Heart right ventricle (tissue), 16 donors: ENCODE measurements at regions not wholly inside any gene's neighbourhood (a gene's known extent, or its start where the extent isn't known, plus 50 kb on each side); places are given as distances from the start of the nearest gene placed in this dataset.
"Not testable (repeated sequence)": the region's sequence is repeated elsewhere in the genome, so short reads cannot be mapped to it uniquely, and the experiment has no call there.

Experiments
- ATAC-seq, 8 donors: fragments of 200-7000 bp; cut with Tn5 transposase; one replicate each; pipeline ENCODE4 v1.9.1; 2020; ENCODE audit warnings: mild to moderate bottlenecking in 8 of 8, moderate library complexity in 8 of 8, moderate number of reproducible peaks in 1 of 8
- DNase-seq, 2 donors: peaks; one replicate each; pipeline ENCODE4 v3.0.0-alpha.2; 2020
- H3K27ac ChIP-seq, 10 donors: fragments of 200-600 bp; sonication (generic) in 2 of 10; one replicate each; pipeline versions ENCODE4 v1.5.0 to v1.8.0; 2020 to 2022; ENCODE audit warnings: mild to moderate bottlenecking in 3 of 10
- H3K27me3 ChIP-seq, 7 donors: fragments of 200-600 bp; one replicate each; pipeline ENCODE4 v1.8.0; 2021 to 2022; ENCODE audit warnings: mild to moderate bottlenecking in 2 of 7
- H3K36me3 ChIP-seq, 9 donors: fragments of 200-600 bp; sonication (generic) in 1 of 9; one replicate each; pipeline versions ENCODE4 v1.5.0 to v1.8.0; 2020 to 2022; ENCODE audit warnings: mild to moderate bottlenecking in 2 of 9
- H3K4me1 ChIP-seq, 9 donors: fragments of 200-600 bp; sonication (generic) in 1 of 9; one replicate each; pipeline versions ENCODE4 v1.5.0 to v1.8.0; 2020 to 2022; ENCODE audit warnings: mild to moderate bottlenecking in 4 of 9
- H3K4me3 ChIP-seq, 10 donors: fragments of 200-600 bp; sonication (generic) in 2 of 10; one replicate each; pipeline versions ENCODE4 v1.5.0 to v1.8.0; 2020 to 2022; ENCODE audit warnings: mild to moderate bottlenecking in 7 of 10, moderate library complexity in 2 of 10
- H3K9me3 ChIP-seq, 11 donors: fragments of 200-600 bp in 10 of 11; sonication (generic) in 2 of 11; one replicate each; pipeline versions ENCODE4 v1.5.0 to v1.8.0; 2013 to 2022; ENCODE audit warnings: mild to moderate bottlenecking in 2 of 11, control low read depth in 1 of 11, moderate library complexity in 1 of 11
- WGBS, 2 donors: extraction: QIAGEN DNeasy Blood & Tissue Kit; methylation state at CpG; one replicate each; pipeline ENCODE4 v1.1.7; 2013; ENCODE audit warnings: inconsistent platforms in 1 of 2; 5-methylcytosine and 5-hydroxymethylcytosine counted together
- intact Hi-C, 10 donors: fragments of 100-400 bp; cut with DNase I; formaldehyde crosslinking; loops; one replicate each; pipeline versions ENCODE4 v1.11.1 to v1.14.2; 2022
- TF ChIP-seq, protein P1 (sequence below), 9 donors: fragments of 200-600 bp; sonication (generic) in 2 of 9; IDR thresholded peaks; one replicate each; pipeline versions ENCODE4 v1.5.0 to v1.8.0; 2021 to 2022; ENCODE audit warnings: antibody characterized with exemption in 9 of 9, mild to moderate bottlenecking in 5 of 9, moderate library complexity in 1 of 9
- donor health status: Arrhythmogenic right ventricular cardiomyopathy.
- donor health status: ischemic (EF 13 %, LVEDD 7.1; RV severe dilation, severe dysfunction).
- donor health status: healthy with polysubstance abuse.
- donor health status: DM: no; HTN: yes; CAD: no.
- donor health status: DM: no; HTN: no; CAD: no.
- donor health status: ischemic (EF 25% LVEDD 6.9; RV normal size, moderate dysfunction).
- donor health status: ischemic (EF 25% LVEDD 5.7; RV mildly dilated, moderate dysfunction).
- donor health status: healthy.
- donor health status: DM: yes; HTN: yes; CAD: no.
- donor health status: Ischemic cardiomyopathy.
- donor health status: ischemic (EF 35%, LVEDD 5.7; RV mildly dilated, moderate dysfunction).
- donor health status: nonischemic (EF 11% LVEDD 7.7; RV severe dilation, severe dysfunction).
- donor health status: DM: yes; HTN: yes; CAD: no.
- donor health status: PGD.
- donor health status: ischemic (EF 29% LVEDD 5.4; RV normal size, mild dysfunction).
- donor health status: nonischemic (EF 23%, LVEDD 6.1; RV moderate dilation, normal function).

DNA sequence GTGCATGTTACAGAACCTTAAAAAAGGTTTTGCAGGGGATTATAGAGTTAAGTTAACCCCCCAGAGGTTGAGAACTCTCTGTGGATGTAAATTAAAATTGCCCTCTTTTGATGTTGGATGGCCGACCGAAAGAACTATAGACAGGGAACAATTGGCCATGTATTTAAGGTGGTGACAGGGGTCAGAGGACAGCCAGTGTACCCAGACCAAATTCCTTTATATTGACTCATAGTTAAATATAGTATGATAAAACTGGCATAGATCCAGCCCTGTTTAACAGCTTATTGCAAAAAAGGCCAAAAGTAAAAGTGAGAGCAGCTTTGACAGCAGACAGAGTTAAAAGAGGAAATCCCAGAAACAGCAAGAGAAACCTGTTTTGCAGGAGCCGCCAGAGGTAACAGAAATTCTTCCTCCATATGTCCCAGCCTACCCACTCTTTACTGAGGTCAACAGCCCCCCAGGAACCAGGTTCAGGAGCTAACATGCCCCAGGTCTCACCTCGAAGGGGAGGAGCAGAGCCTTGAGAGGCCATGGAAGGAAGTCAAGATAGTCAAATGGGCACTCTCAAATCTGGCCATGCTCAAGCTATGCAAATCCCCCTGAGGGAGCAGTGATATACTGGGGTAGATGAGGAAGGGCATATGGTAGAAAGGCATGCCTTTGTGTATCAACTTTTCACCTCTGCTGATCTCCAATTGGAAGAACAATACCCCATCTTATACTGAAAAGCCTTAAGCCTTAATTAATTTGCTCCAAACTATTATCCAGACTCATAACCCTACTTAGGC, 156.4 kb upstream of the COX7C start:
- Histone ChIP-seq H3K4me1 (peaks cover 0 to 6% (median 0%) of the 10 kb centered on the region in 9 donors), H3K9me3 (peaks cover 0 to 54% (median 15%) of the 10 kb centered on the region in 11 donors), H3K4me3 (no peak overlapping the region), H3K27ac (no peak overlapping the region), H3K36me3 (no peaks in the 10 kb centered on the region), H3K27me3 (no peaks in the 10 kb centered on the region)
- DNase-seq (no peak), ATAC-seq (no peak)
- WGBS, 2 donors = 26 to 28% methylated on average over 4 of the region's 4 CpGs
- TF ChIP-seq, protein P1, sequence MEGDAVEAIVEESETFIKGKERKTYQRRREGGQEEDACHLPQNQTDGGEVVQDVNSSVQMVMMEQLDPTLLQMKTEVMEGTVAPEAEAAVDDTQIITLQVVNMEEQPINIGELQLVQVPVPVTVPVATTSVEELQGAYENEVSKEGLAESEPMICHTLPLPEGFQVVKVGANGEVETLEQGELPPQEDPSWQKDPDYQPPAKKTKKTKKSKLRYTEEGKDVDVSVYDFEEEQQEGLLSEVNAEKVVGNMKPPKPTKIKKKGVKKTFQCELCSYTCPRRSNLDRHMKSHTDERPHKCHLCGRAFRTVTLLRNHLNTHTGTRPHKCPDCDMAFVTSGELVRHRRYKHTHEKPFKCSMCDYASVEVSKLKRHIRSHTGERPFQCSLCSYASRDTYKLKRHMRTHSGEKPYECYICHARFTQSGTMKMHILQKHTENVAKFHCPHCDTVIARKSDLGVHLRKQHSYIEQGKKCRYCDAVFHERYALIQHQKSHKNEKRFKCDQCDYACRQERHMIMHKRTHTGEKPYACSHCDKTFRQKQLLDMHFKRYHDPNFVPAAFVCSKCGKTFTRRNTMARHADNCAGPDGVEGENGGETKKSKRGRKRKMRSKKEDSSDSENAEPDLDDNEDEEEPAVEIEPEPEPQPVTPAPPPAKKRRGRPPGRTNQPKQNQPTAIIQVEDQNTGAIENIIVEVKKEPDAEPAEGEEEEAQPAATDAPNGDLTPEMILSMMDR (IDR thresholded peaks at IDR 0.05) = no peak
- intact Hi-C loops = no loop called here

- 67 to 71% methylated on average over 2 of the region's 2 CpGs for WGBS, 2 donors
- no peak overlapping the region for H3K27ac ChIP-seq
- DNase-seq = no peak
- intact Hi-C loops = no loop called here
- H3K36me3 ChIP-seq = no peaks in the 10 kb centered on the region
- H3K4me3 ChIP-seq = no peak overlapping the region
- peaks cover 0 to 52% (median 15%) of the 10 kb centered on the region in 11 donors for H3K9me3 ChIP-seq
- no peak for ATAC-seq
- H3K4me1 ChIP-seq = peaks cover 0 to 6% (median 0%) of the 10 kb centered on the region in 9 donors
- TF ChIP-seq, protein P1 (IDR thresholded peaks at IDR 0.05) = no peak
- no peaks in the 10 kb centered on the region for H3K27me3 ChIP-seq
These were observed 154.4 kb upstream of the COX7C start for GRCh38 chr5:86463339-86463738.

GRCh38 chr5:86465052-86465838, 152.5 kb upstream of the COX7C start:
- TF ChIP-seq, protein P1 (IDR thresholded peaks at IDR 0.05) = no peak
- Histone ChIP-seq H3K4me1 (peaks cover 0 to 6% (median 0%) of the 10 kb centered on the region in 9 donors), H3K36me3 (no peaks in the 10 kb centered on the region), H3K4me3 (no peak overlapping the region), H3K9me3 (peaks cover 0 to 52% (median 15%) of the 10 kb centered on the region in 11 donors), H3K27me3 (no peaks in the 10 kb centered on the region), H3K27ac (no peak overlapping the region)
- no peak for DNase-seq
- intact Hi-C loops = no loop called here
- WGBS, 2 donors = 67 to 82% methylated on average over 6 of the region's 6 CpGs
- no peak for ATAC-seq

DNA sequence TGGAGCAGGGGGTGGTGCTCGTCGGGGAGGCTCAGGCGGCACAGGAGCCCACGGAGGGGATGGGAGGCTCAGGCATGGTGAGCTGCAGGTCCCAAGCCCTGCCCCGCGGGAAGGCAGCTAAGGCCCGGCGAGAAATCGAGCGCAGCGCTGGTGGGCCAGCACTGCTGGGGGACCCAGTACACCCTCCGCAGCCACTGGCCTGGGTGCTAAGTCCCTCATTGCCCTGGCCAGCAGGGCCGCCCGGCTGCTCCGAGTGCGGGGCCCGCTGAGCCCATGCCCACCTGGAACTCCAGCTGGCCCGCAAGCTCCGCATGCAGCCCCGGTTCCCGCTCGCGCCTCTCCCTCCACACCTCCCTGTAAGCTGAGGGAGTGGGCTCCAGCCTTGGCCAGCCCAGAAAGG, 151.0 kb upstream of the COX7C start:
- intact Hi-C loops, DNase-seq, H3K4me3 ChIP-seq, H3K4me1 ChIP-seq, H3K27me3 ChIP-seq, ATAC-seq, H3K27ac ChIP-seq, H3K36me3 ChIP-seq: not testable (repeated sequence)
- WGBS, 2 donors = 92 to 94% methylated on average over 15 to 23 of the region's 23 CpGs
- peaks cover 0 to 46% (median 15%) of the 10 kb centered on the region in 11 donors for H3K9me3 ChIP-seq
